ENCODE measurements at regions not wholly inside any gene's neighbourhood (a gene's known extent, or its start where the extent isn't known, plus 50 kb on each side); places are given as distances from the start of the nearest gene placed in this dataset.

GRCh38 chr3:159867372-159867771 lies 121.3 kb upstream of the IL12A start:
- TF ChIP-seq CTCF (tag by site-specific recombination; IDR thresholded peaks at IDR 0.05) (no peak), ZBTB49 (tag by site-specific recombination; IDR thresholded peaks at IDR 0.05; ENCODE audit: low read depth) (no peak), ZNF10 (tag by site-specific recombination; IDR thresholded peaks at IDR 0.05) (no peak), ZNF121 (tag by site-specific recombination; IDR thresholded peaks at IDR 0.05) (no peak), PBX3 (CRISPR knock-in tag; IDR thresholded peaks at IDR 0.05) (no peak), ZNF785 (tag by site-specific recombination; IDR thresholded peaks at IDR 0.05) (no peak), ZNF311 (tag by site-specific recombination; IDR thresholded peaks at IDR 0.05; ENCODE audit: borderline replicate concordance) (no peak), MYNN (tag by site-specific recombination; IDR thresholded peaks at IDR 0.05; ENCODE audit: borderline replicate concordance) (no peak), ZSCAN30 (tag by site-specific recombination; IDR thresholded peaks at IDR 0.05) (no peak), ZNF366 (tag by site-specific recombination; conservative IDR thresholded peaks at IDR 0.05) (no peak)
- TF ChIP-seq, protein P1, sequence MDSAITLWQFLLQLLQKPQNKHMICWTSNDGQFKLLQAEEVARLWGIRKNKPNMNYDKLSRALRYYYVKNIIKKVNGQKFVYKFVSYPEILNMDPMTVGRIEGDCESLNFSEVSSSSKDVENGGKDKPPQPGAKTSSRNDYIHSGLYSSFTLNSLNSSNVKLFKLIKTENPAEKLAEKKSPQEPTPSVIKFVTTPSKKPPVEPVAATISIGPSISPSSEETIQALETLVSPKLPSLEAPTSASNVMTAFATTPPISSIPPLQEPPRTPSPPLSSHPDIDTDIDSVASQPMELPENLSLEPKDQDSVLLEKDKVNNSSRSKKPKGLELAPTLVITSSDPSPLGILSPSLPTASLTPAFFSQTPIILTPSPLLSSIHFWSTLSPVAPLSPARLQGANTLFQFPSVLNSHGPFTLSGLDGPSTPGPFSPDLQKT (IDR thresholded peaks at IDR 0.05; ENCODE audit: borderline replicate concordance, low read depth, low read length) = no peak

All from HEK293 (cell line).